HCT116 (cell line): ENCODE measurements at regions not wholly inside any gene's neighbourhood (a gene's known extent, or its start where the extent isn't known, plus 50 kb on each side); places are given as distances from the start of the nearest gene placed in this dataset.
"Not testable (repeated sequence)": the region's sequence is repeated elsewhere in the genome, so short reads cannot be mapped to it uniquely, and the experiment has no call there.

Experiments used
- CTCF ChIP-seq, 3 experiments: fragments of 200-600 bp in 1 of 3; sonication (generic) in 1 of 3; IDR thresholded peaks in 2 of 3; conservative IDR thresholded peaks in 1 of 3; 2 replicates each; pipeline ENCODE4 v1.5.1; 2012 to 2017; ENCODE audit warnings: low read depth in 2 of 3, low read length in 2 of 3, antibody characterized with exemption in 1 of 3, borderline replicate concordance in 1 of 3, control low read depth in 1 of 3, mild to moderate bottlenecking in 1 of 3, mixed read lengths in 1 of 3, mixed run types in 1 of 3, moderate library complexity in 1 of 3; ENCODE audit not compliant: insufficient read depth in 1 of 3
- EGR1 ChIP-seq: IDR thresholded peaks from 2 replicates; pipeline ENCODE4 v1.6.1; 2012; ENCODE audit warnings: low read depth
- EZH2 ChIP-seq: fragments of 200-600 bp; sonication (generic); IDR thresholded peaks from 2 replicates; pipeline ENCODE4 v1.6.1; 2017; ENCODE audit warnings: antibody characterized with exemption, mixed run types
- EZH2phosphoT487 ChIP-seq: fragments of 200-600 bp; IDR thresholded peaks from 2 replicates; pipeline ENCODE4 v1.6.1; 2018; ENCODE audit warnings: antibody characterized with exemption, borderline replicate concordance
- JUND ChIP-seq: IDR thresholded peaks from 2 replicates; pipeline ENCODE4 v1.6.1; 2012
- MAX ChIP-seq: IDR thresholded peaks from 2 replicates; pipeline ENCODE4 v1.6.1; 2012
- POLR2A ChIP-seq: IDR thresholded peaks from 2 replicates; pipeline ENCODE4 v1.7.0; 2011; ENCODE audit warnings: borderline replicate concordance; ENCODE audit not compliant: insufficient read depth, insufficient read length; ENCODE audit errors: extremely low read depth
- RAD21 ChIP-seq: IDR thresholded peaks from 2 replicates; pipeline ENCODE4 v1.6.1; 2012; ENCODE audit warnings: low read depth, mild to moderate bottlenecking
- YY1 ChIP-seq: IDR thresholded peaks from 2 replicates; pipeline ENCODE4 v1.6.1; 2011; ENCODE audit warnings: low read length, low read depth, moderate library complexity, mild to moderate bottlenecking; ENCODE audit not compliant: insufficient replicate concordance; ENCODE audit errors: extremely low read depth

- not testable (repeated sequence) for TF ChIP-seq POLR2A; CTCF (IDR thresholded peaks at IDR 0.05 in 2 of 3, conservative IDR thresholded peaks at IDR 0.05 in 1 of 3; ENCODE audit: borderline replicate concordance in 1 of 3, insufficient read depth in 1 of 3, low read depth in 2 of 3, low read length in 2 of 3); EZH2; EZH2phosphoT487; YY1; JUND; EGR1; RAD21; MAX
These were observed 387.5 kb downstream of the PREX1 start for GRCh38 chr20:48440261-48440660.
